Parathyroid adenoma (tissue), 2 donors: ENCODE measurements at regions not wholly inside any gene's neighbourhood (a gene's known extent, or its start where the extent isn't known, plus 50 kb on each side); places are given as distances from the start of the nearest gene placed in this dataset.

ENCODE experiments used
- H2AFZ ChIP-seq: fragments of 300-600 bp; sonication (generic); one replicate; pipeline ENCODE4 v1.7.0; 2017; ENCODE audit warnings: antibody characterized with exemption, mild to moderate bottlenecking
- H3K27ac ChIP-seq: fragments of 300-600 bp; sonication (generic); one replicate; pipeline ENCODE4 v1.7.0; 2017
- H3K27me3 ChIP-seq: fragments of 300-600 bp; sonication (generic); one replicate; pipeline ENCODE4 v1.7.0; 2017; ENCODE audit warnings: low read length; ENCODE audit not compliant: control insufficient read depth, insufficient read depth
- H3K36me3 ChIP-seq: fragments of 300-600 bp; sonication (generic); one replicate; pipeline ENCODE4 v1.7.0; 2017; ENCODE audit warnings: low read length; ENCODE audit not compliant: control insufficient read depth, insufficient read depth
- H3K4me1 ChIP-seq: fragments of 300-600 bp; sonication (generic); one replicate; pipeline ENCODE4 v1.7.0; 2017; ENCODE audit warnings: control low read depth
- H3K4me2 ChIP-seq: fragments of 300-600 bp; sonication (generic); one replicate; pipeline ENCODE4 v1.7.0; 2017; ENCODE audit warnings: low read length
- H3K4me3 ChIP-seq: fragments of 300-600 bp; sonication (generic); one replicate; pipeline ENCODE4 v1.7.0; 2017; ENCODE audit warnings: low read depth, low read length
- H3K79me2 ChIP-seq: fragments of 300-600 bp; sonication (generic); one replicate; pipeline ENCODE4 v1.7.0; 2017; ENCODE audit warnings: control low read depth
- H3K9ac ChIP-seq: fragments of 300-600 bp; sonication (generic); one replicate; pipeline ENCODE4 v1.7.0; 2017; ENCODE audit warnings: mild to moderate bottlenecking
- H3K9me3 ChIP-seq: fragments of 300-600 bp; sonication (generic); one replicate; pipeline ENCODE4 v1.7.0; 2017; ENCODE audit warnings: low read length; ENCODE audit not compliant: control insufficient read depth
- TF ChIP-seq, protein P1 (sequence below): fragments of 300-600 bp; sonication (generic); IDR thresholded peaks from one replicate; pipeline ENCODE4 v1.7.0; 2017; ENCODE audit warnings: antibody characterized with exemption, mild to moderate bottlenecking
- donor health status: primary hyperparathyroidism.

DNA sequence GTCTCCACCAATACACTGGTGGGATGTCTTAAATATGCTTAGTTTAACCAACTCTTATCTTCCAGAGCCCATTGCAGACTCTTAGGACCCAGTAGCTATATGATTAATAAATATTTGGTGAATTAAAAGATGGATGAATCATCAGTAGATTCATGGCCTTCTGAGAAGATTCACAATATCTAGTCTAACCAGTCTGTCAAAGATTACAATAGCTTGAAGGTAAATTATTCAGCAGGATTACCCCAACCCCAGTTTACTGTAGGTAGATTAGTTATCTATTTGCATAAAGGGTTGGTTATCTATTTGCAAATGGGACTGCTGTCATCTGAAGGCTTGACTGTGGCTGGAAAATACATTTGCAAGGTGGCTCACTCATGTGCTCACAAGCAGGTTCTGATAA is 239.4 kb upstream of the THRB start:
- TF ChIP-seq, protein P1, sequence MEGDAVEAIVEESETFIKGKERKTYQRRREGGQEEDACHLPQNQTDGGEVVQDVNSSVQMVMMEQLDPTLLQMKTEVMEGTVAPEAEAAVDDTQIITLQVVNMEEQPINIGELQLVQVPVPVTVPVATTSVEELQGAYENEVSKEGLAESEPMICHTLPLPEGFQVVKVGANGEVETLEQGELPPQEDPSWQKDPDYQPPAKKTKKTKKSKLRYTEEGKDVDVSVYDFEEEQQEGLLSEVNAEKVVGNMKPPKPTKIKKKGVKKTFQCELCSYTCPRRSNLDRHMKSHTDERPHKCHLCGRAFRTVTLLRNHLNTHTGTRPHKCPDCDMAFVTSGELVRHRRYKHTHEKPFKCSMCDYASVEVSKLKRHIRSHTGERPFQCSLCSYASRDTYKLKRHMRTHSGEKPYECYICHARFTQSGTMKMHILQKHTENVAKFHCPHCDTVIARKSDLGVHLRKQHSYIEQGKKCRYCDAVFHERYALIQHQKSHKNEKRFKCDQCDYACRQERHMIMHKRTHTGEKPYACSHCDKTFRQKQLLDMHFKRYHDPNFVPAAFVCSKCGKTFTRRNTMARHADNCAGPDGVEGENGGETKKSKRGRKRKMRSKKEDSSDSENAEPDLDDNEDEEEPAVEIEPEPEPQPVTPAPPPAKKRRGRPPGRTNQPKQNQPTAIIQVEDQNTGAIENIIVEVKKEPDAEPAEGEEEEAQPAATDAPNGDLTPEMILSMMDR: no peak
- no peaks in the 10 kb centered on the region for H3K79me2 ChIP-seq

DNA sequence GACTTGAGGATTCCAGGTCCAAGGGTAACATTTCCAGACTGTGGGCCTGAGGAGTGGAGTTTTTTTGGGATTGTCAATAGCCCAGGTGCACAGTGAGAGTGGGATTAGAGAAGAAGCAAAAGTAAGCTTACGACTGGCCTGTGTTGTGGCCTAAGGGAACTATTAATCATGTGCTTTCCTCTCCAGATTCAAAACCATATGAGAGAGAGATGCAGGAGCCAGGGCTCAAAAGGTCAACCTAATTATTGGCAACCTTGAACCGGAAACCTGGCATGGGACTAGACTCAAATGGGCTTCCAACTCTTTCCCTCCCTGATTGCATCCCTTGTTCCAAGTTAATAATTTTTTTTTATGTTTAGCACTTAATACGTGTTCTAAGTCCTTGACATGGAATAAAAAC is 242.1 kb upstream of the THRB start:
- Histone ChIP-seq H3K36me3 (no peaks in the 10 kb centered on the region), H3K4me3 (no peak overlapping the region), H3K4me1 (no peaks in the 10 kb centered on the region), H3K79me2 (no peaks in the 10 kb centered on the region), H3K9me3 (no peaks in the 10 kb centered on the region), H3K4me2 (no peak overlapping the region), H3K27me3 (no peaks in the 10 kb centered on the region), H2AFZ (no peak overlapping the region), H3K27ac (no peak overlapping the region), H3K9ac (no peak overlapping the region)
- TF ChIP-seq, protein P1: no peak

More for the DNA sequence above, 239.4 kb upstream of the THRB start:
- Histone ChIP-seq H3K27ac (no peak overlapping the region), H3K4me3 (no peak overlapping the region), H3K4me1 (no peaks in the 10 kb centered on the region), H3K36me3 (no peaks in the 10 kb centered on the region), H2AFZ (no peak overlapping the region), H3K4me2 (no peak overlapping the region), H3K27me3 (no peaks in the 10 kb centered on the region), H3K9ac (no peak overlapping the region), H3K9me3 (no peaks in the 10 kb centered on the region)

DNA sequence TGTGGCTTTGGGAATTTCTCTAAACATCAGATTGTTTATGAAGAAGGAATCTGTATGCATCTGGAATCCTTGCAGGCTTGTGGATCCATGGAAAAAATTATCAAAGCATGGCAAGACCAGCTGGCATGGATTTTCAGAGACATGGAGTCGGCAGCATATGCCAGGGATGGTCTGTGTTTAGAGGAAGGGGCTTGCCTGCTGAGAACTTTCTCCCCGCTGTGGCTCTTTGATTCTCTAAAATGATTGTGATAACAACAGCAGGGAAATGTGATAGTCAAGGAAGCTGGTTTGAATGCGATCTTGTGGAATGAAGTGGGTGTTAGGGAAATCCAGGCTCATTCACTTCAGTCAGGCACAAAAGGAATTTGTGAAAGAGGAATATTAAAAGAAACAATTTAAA is 245.7 kb upstream of the THRB start:
- Histone ChIP-seq H3K4me3 (no peak overlapping the region), H3K4me2 (no peak overlapping the region), H3K4me1 (no peaks in the 10 kb centered on the region), H3K36me3 (no peaks in the 10 kb centered on the region), H3K79me2 (no peaks in the 10 kb centered on the region), H3K9ac (no peak overlapping the region), H3K9me3 (no peaks in the 10 kb centered on the region), H3K27me3 (no peaks in the 10 kb centered on the region), H2AFZ (no peak overlapping the region), H3K27ac (no peak overlapping the region)
- TF ChIP-seq, protein P1: no peak

DNA sequence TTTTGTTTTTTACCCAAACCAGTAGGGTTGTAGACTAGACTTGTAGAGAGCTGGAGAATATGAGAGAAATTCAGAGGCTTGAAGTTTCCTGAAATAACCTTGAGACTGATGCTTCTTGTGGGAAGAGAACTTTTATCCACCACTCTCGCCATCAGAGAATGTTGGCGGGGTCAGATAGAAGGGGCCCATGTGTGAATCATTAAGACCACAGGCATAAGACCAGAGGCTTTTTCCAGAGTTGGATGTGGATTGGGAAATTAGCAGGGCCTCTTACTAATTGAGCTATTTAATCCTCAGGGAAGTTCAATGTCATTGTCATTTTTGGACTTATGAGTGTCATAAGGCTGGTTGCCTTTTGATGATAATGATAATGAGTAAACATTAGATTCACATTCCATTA is 246.9 kb upstream of the THRB start:
- Histone ChIP-seq H3K79me2 (no peaks in the 10 kb centered on the region), H2AFZ (no peak overlapping the region), H3K4me1 (no peaks in the 10 kb centered on the region), H3K27me3 (no peaks in the 10 kb centered on the region), H3K4me2 (no peak overlapping the region), H3K9me3 (no peaks in the 10 kb centered on the region), H3K36me3 (no peaks in the 10 kb centered on the region), H3K4me3 (no peak overlapping the region), H3K27ac (no peak overlapping the region), H3K9ac (no peak overlapping the region)
- TF ChIP-seq, protein P1: no peak

DNA sequence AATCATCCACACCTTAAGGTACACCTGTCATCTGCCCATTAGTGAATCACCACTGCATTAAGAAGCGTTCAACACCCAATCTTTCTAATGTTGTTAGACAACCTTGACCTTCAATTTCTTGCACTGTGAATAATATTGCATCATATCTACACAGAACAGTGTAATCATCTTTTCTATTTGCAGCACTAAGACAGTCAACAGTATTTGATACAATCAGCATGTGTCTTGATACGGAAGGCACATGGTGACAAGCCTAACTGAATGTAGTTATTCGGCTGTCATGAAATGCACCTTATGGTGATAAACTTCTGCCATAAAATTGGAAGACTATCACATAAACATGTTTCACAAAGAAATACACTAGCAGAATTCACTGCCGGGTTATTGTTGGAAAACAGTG is 253.9 kb upstream of the THRB start:
- no peaks in the 10 kb centered on the region for H3K4me1 ChIP-seq
- no peak overlapping the region for H3K9ac ChIP-seq
- H3K27me3 ChIP-seq: no peaks in the 10 kb centered on the region
- no peak overlapping the region for H2AFZ ChIP-seq
- no peak overlapping the region for H3K4me2 ChIP-seq
- H3K79me2 ChIP-seq: no peaks in the 10 kb centered on the region
- no peak overlapping the region for H3K4me3 ChIP-seq
- H3K9me3 ChIP-seq: no peaks in the 10 kb centered on the region
- TF ChIP-seq, protein P1: no peak
- no peak overlapping the region for H3K27ac ChIP-seq
- no peaks in the 10 kb centered on the region for H3K36me3 ChIP-seq
